Trophoblast cell (in vitro differentiated cells and primary cell): ENCODE measurements at regions not wholly inside any gene's neighbourhood (a gene's known extent, or its start where the extent isn't known, plus 50 kb on each side); places are given as distances from the start of the nearest gene placed in this dataset.
A peak's percentile ranks its signal among the peaks of the same experiment; 100 is the strongest.

ENCODE experiments used
- DNase-seq, 2 donors: peaks; one replicate each; pipeline ENCODE4 v3.0.0-alpha.2; 2016
- H2AFZ ChIP-seq: 2 replicates; pipeline ENCODE4 v1.6.1; 2013; ENCODE audit warnings: low read length, moderate library complexity, mild to moderate bottlenecking; ENCODE audit not compliant: insufficient read depth, poor library complexity
- H2AK5ac ChIP-seq: 2 replicates; pipeline ENCODE4 v1.6.1; 2013; ENCODE audit warnings: mild to moderate bottlenecking, low read length
- H2BK120ac ChIP-seq: 2 replicates; pipeline ENCODE4 v1.6.1; 2013; ENCODE audit warnings: low read length, mild to moderate bottlenecking, moderate library complexity; ENCODE audit not compliant: insufficient read depth, poor library complexity
- H2BK12ac ChIP-seq: 2 replicates; pipeline ENCODE4 v1.6.1; 2013; ENCODE audit warnings: mild to moderate bottlenecking, low read length, moderate library complexity
- H2BK5ac ChIP-seq: 2 replicates; pipeline ENCODE4 v1.6.1; 2013; ENCODE audit warnings: low read length, low read depth, moderate library complexity, mild to moderate bottlenecking; ENCODE audit not compliant: poor library complexity
- H3K14ac ChIP-seq: 2 replicates; pipeline ENCODE4 v1.6.1; 2013; ENCODE audit warnings: mild to moderate bottlenecking, low read length
- H3K18ac ChIP-seq: 2 replicates; pipeline ENCODE4 v1.6.1; 2013; ENCODE audit warnings: mild to moderate bottlenecking, low read length
- H3K23ac ChIP-seq: 2 replicates; pipeline ENCODE4 v1.6.1; 2013; ENCODE audit warnings: low read length
- H3K27ac ChIP-seq: 2 replicates; pipeline ENCODE4 v1.5.1; 2013; ENCODE audit warnings: low read depth, mild to moderate bottlenecking, inconsistent platforms, low read length, moderate library complexity
- H3K27me3 ChIP-seq: 2 replicates; pipeline ENCODE4 v1.6.1; 2013; ENCODE audit warnings: inconsistent platforms, mild to moderate bottlenecking, low read length, moderate library complexity; ENCODE audit not compliant: insufficient read depth
- H3K36me3 ChIP-seq, 2 experiments: 1 replicate in 1 of 2; 2 replicates in 1 of 2; pipeline ENCODE4 v1.6.1; 2013; ENCODE audit warnings: low read length in 2 of 2, mild to moderate bottlenecking in 2 of 2, moderate library complexity in 1 of 2; ENCODE audit not compliant: insufficient read depth in 2 of 2, control insufficient read depth in 1 of 2
- H3K4ac ChIP-seq: 2 replicates; pipeline ENCODE4 v1.6.1; 2013; ENCODE audit warnings: low read depth, mild to moderate bottlenecking, low read length, moderate library complexity
- H3K4me1 ChIP-seq, 2 experiments: 1 replicate in 1 of 2; 2 replicates in 1 of 2; pipeline ENCODE4 v1.6.1; 2013; ENCODE audit warnings: low read length in 2 of 2, mild to moderate bottlenecking in 2 of 2, moderate library complexity in 1 of 2; ENCODE audit not compliant: insufficient read depth in 2 of 2, control insufficient read depth in 1 of 2
- H3K4me2 ChIP-seq: 2 replicates; pipeline ENCODE4 v1.6.1; 2013; ENCODE audit warnings: inconsistent platforms, mild to moderate bottlenecking, low read length, moderate library complexity
- H3K4me3 ChIP-seq: 2 replicates; pipeline ENCODE4 v1.5.1; 2013; ENCODE audit warnings: mild to moderate bottlenecking, low read depth, low read length, inconsistent platforms
- H3K79me1 ChIP-seq: one replicate; pipeline ENCODE4 v1.6.1; 2013; ENCODE audit warnings: low read length
- H3K79me2 ChIP-seq: 2 replicates; pipeline ENCODE4 v1.6.1; 2013; ENCODE audit warnings: low read length, mild to moderate bottlenecking; ENCODE audit not compliant: control insufficient read depth, insufficient read depth, poor library complexity
- H3K9ac ChIP-seq: 2 replicates; pipeline ENCODE4 v1.6.1; 2013; ENCODE audit warnings: mild to moderate bottlenecking, low read length
- H3K9me3 ChIP-seq: 2 replicates; pipeline ENCODE4 v1.6.1; 2013; ENCODE audit warnings: low read depth, mild to moderate bottlenecking, control low read depth, inconsistent platforms, low read length; ENCODE audit not compliant: insufficient read depth
- H4K12ac ChIP-seq: 2 replicates; pipeline ENCODE4 v1.6.1; 2013; ENCODE audit warnings: low read depth, mild to moderate bottlenecking, low read length, moderate library complexity
- H4K8ac ChIP-seq: 2 replicates; pipeline ENCODE4 v1.6.1; 2013; ENCODE audit warnings: low read depth, mild to moderate bottlenecking, low read length, moderate library complexity
- H4K91ac ChIP-seq: one replicate; pipeline ENCODE4 v1.6.1; 2013; ENCODE audit warnings: low read depth, mild to moderate bottlenecking, low read length, moderate library complexity
- WGBS: extraction: QIAGEN DNeasy Blood & Tissue Kit; methylation state at CpG from one replicate; pipeline ENCODE4 v1.1.7; 2013; ENCODE audit warnings: missing lambda C conversion rate; ENCODE audit not compliant: insufficient read length, insufficient coverage; ENCODE audit errors: extremely low coverage; 5-methylcytosine and 5-hydroxymethylcytosine counted together

- WGBS: no CpG with 5 or more reads among the region's 3 CpGs
- DNase-seq: no peak
- no peak overlapping the region for H3K23ac ChIP-seq
Observed at GRCh38 chr5:172574871-172575223, 66.2 kb upstream of the NEURL1B start.

DNA sequence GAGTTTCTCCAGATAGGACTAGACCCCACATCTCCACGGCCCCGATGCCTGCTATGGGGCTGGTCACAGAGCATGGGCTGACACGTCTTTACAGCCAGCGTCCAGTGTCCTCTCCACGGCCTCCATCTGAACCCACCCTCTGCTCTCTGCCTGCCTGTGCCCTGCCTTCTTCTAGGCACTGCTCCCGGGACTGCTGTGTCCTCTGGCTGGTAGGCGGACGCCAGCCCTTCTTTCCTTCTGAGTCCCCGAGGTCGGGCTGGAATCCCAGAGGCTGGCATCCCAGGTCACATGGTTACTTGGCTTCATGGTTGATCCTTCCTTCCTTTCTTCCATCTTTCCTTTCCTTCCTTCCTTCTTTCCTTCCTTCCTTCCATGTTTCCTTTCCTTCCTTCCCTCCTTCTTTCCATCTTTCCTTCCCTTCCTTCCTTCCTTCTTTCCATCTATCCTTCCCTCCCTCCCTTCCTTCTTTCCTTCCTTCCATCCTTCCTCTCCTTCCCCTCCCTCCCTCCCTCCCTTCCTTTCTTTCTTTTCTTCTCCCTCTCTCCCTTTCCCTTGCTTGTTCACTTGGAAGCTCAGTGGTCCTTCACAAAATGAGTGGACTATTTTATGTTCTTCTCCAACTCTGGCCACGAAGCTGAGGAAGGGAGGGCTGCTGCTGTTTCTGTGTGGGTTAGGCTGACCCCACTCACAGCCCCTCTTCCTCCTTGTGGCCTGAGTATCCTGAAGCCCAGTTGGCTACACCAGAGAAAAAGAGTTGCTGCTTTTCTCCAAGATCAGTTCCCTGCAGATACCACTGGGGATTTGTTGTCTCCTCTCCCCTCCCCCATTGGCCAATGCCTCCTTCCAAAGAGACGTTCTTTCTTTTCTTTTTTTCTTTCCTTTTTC lies 66.8 kb upstream of the NEURL1B start:
- Histone ChIP-seq H2BK5ac (no peak overlapping the region), H3K23ac (no peak overlapping the region), H2BK12ac (no peak overlapping the region), H3K4me2 (no peak overlapping the region), H3K4ac (no peak overlapping the region), H2BK120ac (no peak overlapping the region), H4K91ac (no peak overlapping the region), H2AFZ (no peak overlapping the region), H3K18ac (no peak overlapping the region), H3K14ac (no peak overlapping the region), H3K27me3 (no peaks in the 10 kb centered on the region), H4K12ac (no peak overlapping the region), H3K9me3 (peaks cover 2% of the 10 kb centered on the region), H3K36me3 (no peaks in the 10 kb centered on the region), H4K8ac (no peak overlapping the region), H3K79me2 (no peaks in the 10 kb centered on the region), H3K79me1 (no peaks in the 10 kb centered on the region), H2AK5ac (no peak overlapping the region), H3K4me3 (no peak overlapping the region), H3K9ac (no peak overlapping the region), H3K27ac (no peak overlapping the region), H3K4me1 (peaks cover 0 to 8% of the 10 kb centered on the region in 2 experiments)
- no CpG with 5 or more reads among the region's 12 CpGs for WGBS
- no peak for DNase-seq

More at GRCh38 chr5:172574871-172575223, 66.2 kb upstream of the NEURL1B start:
- peaks cover 0 to 4% of the 10 kb centered on the region in 2 experiments for H3K4me1 ChIP-seq
- no peak overlapping the region for H3K27ac ChIP-seq
- no peaks in the 10 kb centered on the region for H3K79me1 ChIP-seq
- H2BK12ac ChIP-seq: no peak overlapping the region
- no peak overlapping the region for H4K8ac ChIP-seq
- H3K36me3 ChIP-seq: no peaks in the 10 kb centered on the region
- H3K4me2 ChIP-seq: no peak overlapping the region
- no peaks in the 10 kb centered on the region for H3K27me3 ChIP-seq
- H2BK5ac ChIP-seq: no peak overlapping the region
- no peak overlapping the region for H2AK5ac ChIP-seq
- H4K12ac ChIP-seq: no peak overlapping the region
- H3K14ac ChIP-seq: no peak overlapping the region
- no peak overlapping the region for H4K91ac ChIP-seq
- H3K4ac ChIP-seq: no peak overlapping the region
- H3K9me3 ChIP-seq: peaks cover 2% of the 10 kb centered on the region
- H3K4me3 ChIP-seq: no peak overlapping the region
- no peak overlapping the region for H3K18ac ChIP-seq
- H2AFZ ChIP-seq: no peak overlapping the region
- H2BK120ac ChIP-seq: no peak overlapping the region
- no peak overlapping the region for H3K9ac ChIP-seq
- no peaks in the 10 kb centered on the region for H3K79me2 ChIP-seq

GRCh38 chr5:172573120-172573882 lies 67.8 kb upstream of the NEURL1B start:
- no peak overlapping the region for H2BK5ac ChIP-seq
- no peaks in the 10 kb centered on the region for H3K27me3 ChIP-seq
- no peak overlapping the region for H3K23ac ChIP-seq
- no peak overlapping the region for H3K4me2 ChIP-seq
- no CpG with 5 or more reads among the region's 13 CpGs for WGBS
- H3K36me3 ChIP-seq: no peaks in the 10 kb centered on the region
- no peak overlapping the region for H2AK5ac ChIP-seq
- H4K8ac ChIP-seq: no peak overlapping the region
- no peak overlapping the region for H3K27ac ChIP-seq
- H3K9me3 ChIP-seq: no peaks in the 10 kb centered on the region
- no peaks in the 10 kb centered on the region for H3K79me2 ChIP-seq
- peaks cover 0 to 8% of the 10 kb centered on the region in 2 experiments for H3K4me1 ChIP-seq
- no peak overlapping the region for H3K4me3 ChIP-seq
- H4K91ac ChIP-seq: no peak overlapping the region
- no peaks in the 10 kb centered on the region for H3K79me1 ChIP-seq
- no peak overlapping the region for H2BK12ac ChIP-seq
- H3K14ac ChIP-seq: no peak overlapping the region
- H3K18ac ChIP-seq: no peak overlapping the region
- no peak overlapping the region for H3K4ac ChIP-seq
- no peak overlapping the region for H2BK120ac ChIP-seq
- no peak overlapping the region for H3K9ac ChIP-seq
- DNase-seq: peak in 1 of 2 donors; percentile 22
- H2AFZ ChIP-seq: no peak overlapping the region
- H4K12ac ChIP-seq: no peak overlapping the region

- no peaks in the 10 kb centered on the region for H3K79me1 ChIP-seq
- no peak overlapping the region for H3K18ac ChIP-seq
- no peaks in the 10 kb centered on the region for H3K27me3 ChIP-seq
- H3K4me1 ChIP-seq: peaks cover 0 to 8% of the 10 kb centered on the region in 2 experiments
- no peaks in the 10 kb centered on the region for H3K36me3 ChIP-seq
- H3K79me2 ChIP-seq: no peaks in the 10 kb centered on the region
- H3K4me3 ChIP-seq: no peak overlapping the region
- no peak overlapping the region for H3K27ac ChIP-seq
- no peaks in the 10 kb centered on the region for H3K9me3 ChIP-seq
- H2AK5ac ChIP-seq: no peak overlapping the region
- H2BK120ac ChIP-seq: no peak overlapping the region
- H4K12ac ChIP-seq: no peak overlapping the region
- H3K9ac ChIP-seq: no peak overlapping the region
- no peak overlapping the region for H4K8ac ChIP-seq
- no peak overlapping the region for H4K91ac ChIP-seq
- H3K4me2 ChIP-seq: no peak overlapping the region
- H2BK5ac ChIP-seq: no peak overlapping the region
- no peak overlapping the region for H2AFZ ChIP-seq
- no peak overlapping the region for H3K14ac ChIP-seq
- no peak for DNase-seq
- no peak overlapping the region for H3K23ac ChIP-seq
- no peak overlapping the region for H3K4ac ChIP-seq
- no CpG with 5 or more reads among the region's 3 CpGs for WGBS
- H2BK12ac ChIP-seq: no peak overlapping the region
Observed at GRCh38 chr5:172572440-172572839, 68.6 kb upstream of the NEURL1B start.
